Neural cell (in vitro differentiated cells): ENCODE measurements at regions not wholly inside any gene's neighbourhood (a gene's known extent, or its start where the extent isn't known, plus 50 kb on each side); places are given as distances from the start of the nearest gene placed in this dataset.

Experiments
- H2AFZ ChIP-seq: fragments of 200-600, 300-800 bp; sonication (generic), shearing (Covaris generic); 2 replicates; pipeline ENCODE4 v1.6.0; 2014; ENCODE audit warnings: low read depth, mild to moderate bottlenecking, antibody characterized with exemption, low read length, moderate library complexity
- H3F3A ChIP-seq: fragments of 200-600 bp; shearing (Covaris generic); 2 replicates; pipeline ENCODE4 v1.6.1; 2016; ENCODE audit warnings: mild to moderate bottlenecking, moderate library complexity, mixed read lengths, antibody characterized with exemption, low read length; ENCODE audit not compliant: insufficient read depth, poor library complexity, severe bottlenecking
- H3K27ac ChIP-seq: fragments of 200-600, 300-800 bp; sonication (generic), shearing (Covaris generic); 2 replicates; pipeline ENCODE4 v1.5.1; 2014; ENCODE audit warnings: mild to moderate bottlenecking, low read length, moderate library complexity
- H3K27me3 ChIP-seq: fragments of 300-800, 200-600 bp; sonication (generic), shearing (Covaris generic); 2 replicates; pipeline ENCODE4 v1.6.0; 2014; ENCODE audit warnings: mild to moderate bottlenecking, low read depth, low read length, moderate library complexity; ENCODE audit not compliant: insufficient read depth
- H3K36me3 ChIP-seq: fragments of 300-800, 200-600 bp; sonication (generic), shearing (Covaris generic); 2 replicates; pipeline ENCODE4 v1.5.1; 2014; ENCODE audit warnings: mild to moderate bottlenecking, antibody characterized with exemption, low read length, moderate library complexity; ENCODE audit not compliant: insufficient read depth
- H3K4me2 ChIP-seq: fragments of 300-800, 200-600 bp; sonication (generic), shearing (Covaris generic); 2 replicates; pipeline ENCODE4 v1.6.0; 2014; ENCODE audit warnings: mild to moderate bottlenecking, low read length
- H3K4me3 ChIP-seq: fragments of 300-800, 200-600 bp; sonication (generic), shearing (Covaris generic); 2 replicates; pipeline ENCODE4 v1.5.1; 2014; ENCODE audit warnings: mild to moderate bottlenecking, low read length, moderate library complexity
- H3K79me2 ChIP-seq: fragments of 200-600 bp; shearing (Covaris generic); replicated peaks from 2 replicates; pipeline ENCODE4 v1.6.0; 2014; ENCODE audit warnings: mild to moderate bottlenecking, low read length, moderate library complexity; ENCODE audit not compliant: insufficient read depth
- H3K9ac ChIP-seq: fragments of 300-800, 200-600 bp; sonication (generic), shearing (Covaris generic); 2 replicates; pipeline ENCODE4 v1.6.1; 2016; ENCODE audit warnings: mild to moderate bottlenecking, low read length, mixed read lengths
- H3K9me2 ChIP-seq: fragments of 200-600 bp; shearing (Covaris generic); 2 replicates; pipeline ENCODE4 v1.6.1; 2016; ENCODE audit warnings: mild to moderate bottlenecking, low read length, mixed read lengths; ENCODE audit not compliant: insufficient read depth
- H3K9me3 ChIP-seq: fragments of 200-600, 300-800 bp; sonication (generic), shearing (Covaris generic); 2 replicates; pipeline ENCODE4 v1.6.1; 2016; ENCODE audit warnings: mild to moderate bottlenecking, mixed run types, low read length, moderate library complexity, mixed read lengths
- H4K20me1 ChIP-seq: fragments of 200-600 bp; shearing (Covaris generic); 2 replicates; pipeline ENCODE4 v1.6.1; 2016; ENCODE audit warnings: mild to moderate bottlenecking, mixed run types; ENCODE audit not compliant: insufficient read depth
- CTCF ChIP-seq: fragments of 450-650 bp; IDR thresholded peaks from 2 replicates; pipeline ENCODE4 v1.5.1; 2014; ENCODE audit warnings: antibody characterized with exemption, mild to moderate bottlenecking, moderate library complexity; ENCODE audit not compliant: poor library complexity, severe bottlenecking
- EP300 ChIP-seq: fragments of 450-650 bp; conservative IDR thresholded peaks from 2 replicates; pipeline ENCODE4 v1.6.1; 2014; ENCODE audit warnings: antibody characterized with exemption, mild to moderate bottlenecking, moderate library complexity; ENCODE audit not compliant: poor library complexity, severe bottlenecking
- EZH2 ChIP-seq: fragments of 200-600, 300-800 bp; shearing (Covaris generic), sonication (generic); IDR thresholded peaks from 2 replicates; pipeline ENCODE4 v1.6.1; 2014; ENCODE audit warnings: antibody characterized with exemption, low read length, borderline replicate concordance, mild to moderate bottlenecking; ENCODE audit not compliant: insufficient read depth, poor library complexity, severe bottlenecking
- MXI1 ChIP-seq: fragments of 450-650 bp; conservative IDR thresholded peaks from 2 replicates; pipeline ENCODE4 v1.6.1; 2014; ENCODE audit warnings: antibody characterized with exemption, mild to moderate bottlenecking; ENCODE audit not compliant: poor library complexity, severe bottlenecking
- POLR2AphosphoS5 ChIP-seq: IDR thresholded peaks from 2 replicates; pipeline ENCODE4 v1.6.1; 2012
- RAD21 ChIP-seq: fragments of 450-650 bp; conservative IDR thresholded peaks from 2 replicates; pipeline ENCODE4 v1.6.1; 2014; ENCODE audit warnings: antibody characterized with exemption, mild to moderate bottlenecking, moderate library complexity
- SMC3 ChIP-seq: fragments of 450-650 bp; conservative IDR thresholded peaks from 2 replicates; pipeline ENCODE4 v1.6.1; 2014; ENCODE audit warnings: antibody characterized with exemption, mild to moderate bottlenecking, moderate library complexity; ENCODE audit not compliant: poor library complexity
- TAF1 ChIP-seq: IDR thresholded peaks from 2 replicates; pipeline ENCODE4 v1.6.1; 2012; ENCODE audit warnings: low read depth
- TF ChIP-seq, protein P1 (sequence below): IDR thresholded peaks from 2 replicates; pipeline ENCODE4 v1.6.1; 2012; ENCODE audit warnings: borderline replicate concordance

- Histone ChIP-seq H3K4me2 (no peak overlapping the region), H3K27ac (no peak overlapping the region), H2AFZ (no peak overlapping the region), H3K9me2 (no peaks in the 10 kb centered on the region), H3K9ac (no peak overlapping the region), H3F3A (no peaks in the 10 kb centered on the region), H3K4me3 (no peak overlapping the region), H3K79me2 (no peaks in the 10 kb centered on the region), H4K20me1 (no peaks in the 10 kb centered on the region), H3K9me3 (no peaks in the 10 kb centered on the region), H3K36me3 (no peaks in the 10 kb centered on the region), H3K27me3 (no peaks in the 10 kb centered on the region)
- TF ChIP-seq MXI1 (no peak), CTCF (no peak), TAF1 (no peak), RAD21 (no peak), EZH2 (no peak), EP300 (no peak), SMC3 (no peak), POLR2AphosphoS5 (no peak)
- TF ChIP-seq, protein P1, sequence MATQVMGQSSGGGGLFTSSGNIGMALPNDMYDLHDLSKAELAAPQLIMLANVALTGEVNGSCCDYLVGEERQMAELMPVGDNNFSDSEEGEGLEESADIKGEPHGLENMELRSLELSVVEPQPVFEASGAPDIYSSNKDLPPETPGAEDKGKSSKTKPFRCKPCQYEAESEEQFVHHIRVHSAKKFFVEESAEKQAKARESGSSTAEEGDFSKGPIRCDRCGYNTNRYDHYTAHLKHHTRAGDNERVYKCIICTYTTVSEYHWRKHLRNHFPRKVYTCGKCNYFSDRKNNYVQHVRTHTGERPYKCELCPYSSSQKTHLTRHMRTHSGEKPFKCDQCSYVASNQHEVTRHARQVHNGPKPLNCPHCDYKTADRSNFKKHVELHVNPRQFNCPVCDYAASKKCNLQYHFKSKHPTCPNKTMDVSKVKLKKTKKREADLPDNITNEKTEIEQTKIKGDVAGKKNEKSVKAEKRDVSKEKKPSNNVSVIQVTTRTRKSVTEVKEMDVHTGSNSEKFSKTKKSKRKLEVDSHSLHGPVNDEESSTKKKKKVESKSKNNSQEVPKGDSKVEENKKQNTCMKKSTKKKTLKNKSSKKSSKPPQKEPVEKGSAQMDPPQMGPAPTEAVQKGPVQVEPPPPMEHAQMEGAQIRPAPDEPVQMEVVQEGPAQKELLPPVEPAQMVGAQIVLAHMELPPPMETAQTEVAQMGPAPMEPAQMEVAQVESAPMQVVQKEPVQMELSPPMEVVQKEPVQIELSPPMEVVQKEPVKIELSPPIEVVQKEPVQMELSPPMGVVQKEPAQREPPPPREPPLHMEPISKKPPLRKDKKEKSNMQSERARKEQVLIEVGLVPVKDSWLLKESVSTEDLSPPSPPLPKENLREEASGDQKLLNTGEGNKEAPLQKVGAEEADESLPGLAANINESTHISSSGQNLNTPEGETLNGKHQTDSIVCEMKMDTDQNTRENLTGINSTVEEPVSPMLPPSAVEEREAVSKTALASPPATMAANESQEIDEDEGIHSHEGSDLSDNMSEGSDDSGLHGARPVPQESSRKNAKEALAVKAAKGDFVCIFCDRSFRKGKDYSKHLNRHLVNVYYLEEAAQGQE: no peak
These were observed 510.2 kb downstream of the TCERG1L start for GRCh38 chr10:130801276-130801675.

DNA sequence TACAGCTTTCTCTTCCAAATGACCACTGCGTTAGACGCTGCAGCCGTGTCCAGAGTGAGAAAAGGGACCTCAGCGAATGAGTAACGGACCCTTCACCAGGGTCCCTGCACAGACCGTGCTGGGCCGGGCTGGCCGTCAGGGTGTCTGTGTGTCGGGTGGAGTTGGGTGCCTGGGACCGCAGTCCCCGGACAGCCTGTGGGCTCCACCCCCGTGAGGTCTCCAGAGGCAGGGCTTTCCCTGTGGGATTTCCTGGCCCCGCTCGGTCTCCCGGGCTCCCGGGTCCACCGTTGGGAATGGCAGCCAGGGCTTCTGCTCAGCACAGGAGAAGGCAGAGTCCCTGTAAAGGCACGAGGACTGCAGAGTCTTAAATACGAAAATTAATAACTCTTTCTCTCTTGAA is 509.7 kb downstream of the TCERG1L start:
- H2AFZ ChIP-seq: no peak overlapping the region
- H3K4me2 ChIP-seq: no peak overlapping the region
- no peaks in the 10 kb centered on the region for H3K9me3 ChIP-seq
- H3K27ac ChIP-seq: no peak overlapping the region
- H3K36me3 ChIP-seq: no peaks in the 10 kb centered on the region
- no peak overlapping the region for H3K9ac ChIP-seq
- H3K4me3 ChIP-seq: no peak overlapping the region
- no peaks in the 10 kb centered on the region for H3K27me3 ChIP-seq
- H3K9me2 ChIP-seq: no peaks in the 10 kb centered on the region
- no peak for TF ChIP-seq SMC3
- TF ChIP-seq TAF1: no peak
- TF ChIP-seq MXI1: no peak
- no peak for TF ChIP-seq EP300
- TF ChIP-seq EZH2: no peak
- no peak for TF ChIP-seq CTCF
- no peak for TF ChIP-seq POLR2AphosphoS5
- no peak for TF ChIP-seq RAD21
- TF ChIP-seq, protein P1: no peak
- H3F3A ChIP-seq: no peaks in the 10 kb centered on the region
- no peaks in the 10 kb centered on the region for H4K20me1 ChIP-seq
- H3K79me2 ChIP-seq: no peaks in the 10 kb centered on the region
